Kidney tubule cell (primary cell): ENCODE measurements at regions not wholly inside any gene's neighbourhood (a gene's known extent, or its start where the extent isn't known, plus 50 kb on each side); places are given as distances from the start of the nearest gene placed in this dataset.
"Not testable (repeated sequence)": the region's sequence is repeated elsewhere in the genome, so short reads cannot be mapped to it uniquely, and the experiment has no call there.

ENCODE experiments used
- DNase-seq: peaks from one replicate; pipeline ENCODE4 v3.0.0-alpha.2; 2018; ENCODE audit warnings: low spot score

GRCh38 chr13:68944272-68944671 is 1163.4 kb upstream of the ATXN8OS start:
- no peak for DNase-seq

GRCh38 chr13:68940049-68940448 is 1167.6 kb upstream of the ATXN8OS start:
- no peak for DNase-seq

DNA sequence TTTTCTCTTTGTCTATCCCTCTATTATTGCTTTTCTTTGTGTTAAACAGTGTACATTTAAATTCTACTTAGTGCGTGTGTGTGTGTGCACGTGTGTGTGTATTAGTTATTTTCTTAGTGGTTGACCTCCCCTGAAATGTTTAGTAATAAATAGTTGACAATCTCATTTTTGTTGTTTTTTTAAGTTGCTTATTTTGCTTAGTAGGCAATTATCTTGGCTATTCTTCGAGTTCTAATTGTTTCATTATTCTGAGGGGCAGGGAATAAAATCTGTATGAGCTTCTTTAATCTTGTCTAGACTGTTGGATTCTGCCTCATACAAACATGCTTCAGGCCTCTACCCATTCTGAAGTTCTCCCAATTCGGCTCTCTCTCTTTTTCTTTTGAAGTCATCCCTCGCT is 1169.0 kb upstream of the ATXN8OS start:
- DNase-seq, result no peak

GRCh38 chr13:68929075-68929745 is 1178.4 kb upstream of the ATXN8OS start:
- DNase-seq, result no peak

DNA sequence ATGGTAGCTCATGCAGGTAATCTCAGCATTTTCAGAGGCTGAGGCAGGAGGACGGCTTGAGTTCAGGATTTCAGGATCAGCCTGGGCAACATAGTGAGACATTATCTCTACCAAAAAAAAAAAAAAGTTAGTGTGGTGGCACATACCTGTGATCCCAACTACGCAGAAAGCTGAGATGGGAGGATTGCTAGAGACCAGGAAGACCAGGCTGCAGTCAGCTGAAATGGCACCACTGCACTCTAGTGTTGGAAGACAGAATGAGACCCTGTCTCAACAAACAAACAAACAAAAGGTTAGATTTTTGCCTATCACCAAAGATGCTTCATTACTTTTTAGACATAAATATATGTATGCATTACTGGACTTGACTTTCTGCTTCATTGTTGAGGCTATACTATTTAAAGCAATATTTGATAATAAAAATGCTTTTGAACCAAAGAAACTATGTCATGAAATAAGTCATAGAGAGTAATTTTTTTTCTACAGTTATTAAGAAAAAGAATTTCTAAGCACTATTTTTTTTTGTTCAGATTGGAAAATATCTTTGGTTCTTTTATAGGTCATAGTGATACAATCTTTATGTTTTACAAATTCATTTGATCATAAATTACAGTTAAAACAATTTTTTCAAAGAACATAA is 1180.1 kb upstream of the ATXN8OS start:
- DNase-seq, result peak; percentile 35

DNA sequence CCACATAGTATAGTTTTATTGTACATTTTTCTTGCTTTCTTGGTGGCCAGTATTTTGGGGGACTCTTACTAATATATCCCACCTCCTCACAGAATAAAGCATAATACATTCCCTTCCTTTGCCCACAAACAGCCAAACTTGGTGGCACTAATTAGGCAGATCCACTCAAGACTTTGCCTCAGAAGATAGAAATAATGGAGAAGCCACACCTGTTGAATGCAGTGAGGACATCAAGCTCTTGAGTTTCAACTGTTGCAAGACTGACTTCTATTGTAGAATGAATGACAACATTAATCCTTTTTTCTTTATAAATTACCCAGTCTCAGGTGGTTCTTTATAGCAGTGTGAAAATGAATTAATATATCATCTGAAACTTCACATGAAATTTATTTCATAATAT is 1183.6 kb upstream of the ATXN8OS start:
- no peak for DNase-seq

GRCh38 chr13:68908879-68909278 is 1198.7 kb upstream of the ATXN8OS start:
- no peak for DNase-seq

DNA sequence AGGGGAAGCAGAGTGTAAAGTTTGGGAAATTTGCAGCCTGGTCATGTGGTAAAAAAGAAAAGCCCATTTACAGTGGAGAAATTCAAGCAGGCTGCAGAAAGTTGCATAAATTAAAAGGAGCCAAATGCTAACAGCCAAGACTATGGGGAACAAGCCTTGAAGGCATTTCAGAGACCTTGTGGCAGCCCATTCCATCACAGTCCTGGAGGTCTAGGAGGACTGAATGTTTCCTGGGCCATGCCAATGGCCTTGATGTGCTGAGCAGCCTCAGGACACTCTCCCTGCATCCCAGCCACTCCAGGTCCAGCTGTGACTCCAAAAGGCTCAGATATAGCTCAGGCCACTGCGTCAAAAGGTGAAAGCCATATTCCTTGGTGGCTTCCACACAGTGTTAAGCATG is 1202.4 kb upstream of the ATXN8OS start:
- no peak for DNase-seq

DNA sequence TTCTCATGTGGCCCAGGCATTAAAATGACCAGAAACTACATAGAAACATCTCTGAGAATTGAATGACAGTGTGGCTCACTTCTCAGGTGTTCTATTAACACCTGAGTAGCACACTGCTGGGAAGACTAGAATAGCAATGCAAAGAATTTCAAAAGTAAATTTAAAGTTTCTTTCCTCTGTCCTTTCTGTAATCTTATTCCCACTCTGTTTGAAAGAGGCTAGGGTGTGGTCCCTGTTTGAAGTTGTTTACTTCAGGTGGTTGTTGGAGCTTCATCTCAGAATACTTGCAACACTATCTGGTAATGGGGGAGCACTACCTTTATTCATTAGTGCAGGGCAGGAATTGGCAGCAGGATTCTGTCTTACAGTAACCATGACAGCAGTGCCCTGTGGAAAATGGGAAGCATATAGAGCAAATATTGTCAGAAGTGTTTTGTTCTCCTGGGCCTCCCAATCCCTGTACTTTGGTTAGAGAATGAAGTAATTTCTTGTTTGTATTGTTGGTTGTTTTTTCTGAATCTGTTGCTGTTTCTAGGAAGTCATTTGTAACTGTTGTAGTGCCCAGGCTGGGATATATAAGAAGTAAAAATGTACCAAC is 1210.2 kb upstream of the ATXN8OS start:
- DNase-seq, result no peak

DNA sequence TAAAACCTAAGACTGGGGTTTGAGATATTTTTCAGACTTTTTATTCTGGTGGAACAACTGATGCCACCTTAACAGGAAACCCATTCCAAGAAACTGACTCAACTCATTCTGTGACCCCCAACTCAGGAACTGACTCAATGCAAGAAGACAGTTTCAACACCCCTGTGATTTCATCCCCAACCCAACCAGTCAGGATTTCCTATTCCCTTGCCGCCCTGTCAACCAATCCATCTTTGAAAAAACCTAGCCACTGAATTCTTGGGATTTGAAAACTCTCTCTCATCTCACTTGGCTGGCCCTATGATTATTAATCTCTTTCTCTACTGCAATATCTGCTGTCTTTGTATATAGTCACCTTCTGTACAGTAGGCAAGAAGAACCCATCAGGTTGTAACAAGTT is 1211.9 kb upstream of the ATXN8OS start:
- no peak for DNase-seq

DNA sequence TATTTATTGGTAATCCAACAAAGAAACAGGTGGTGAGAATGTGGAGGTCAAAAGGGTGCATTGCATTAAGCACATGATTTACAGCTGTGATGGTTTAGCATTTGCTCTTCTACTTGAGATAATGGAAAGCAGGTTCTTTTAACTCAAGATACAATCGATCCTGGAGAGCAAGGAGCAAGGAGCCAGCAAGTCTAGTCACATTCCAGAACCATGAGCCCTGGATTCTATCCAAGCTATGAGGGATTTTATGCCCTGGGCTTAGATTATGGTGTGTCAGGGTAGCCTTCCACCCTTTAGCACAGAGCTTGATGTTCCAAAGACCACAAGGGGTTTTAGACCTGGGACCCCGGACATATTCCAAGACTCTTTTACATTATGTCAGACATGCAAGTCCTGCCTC is 1213.9 kb upstream of the ATXN8OS start:
- DNase-seq, result not testable (repeated sequence)

GRCh38 chr13:68892596-68892995 is 1215.0 kb upstream of the ATXN8OS start:
- not testable (repeated sequence) for DNase-seq

DNA sequence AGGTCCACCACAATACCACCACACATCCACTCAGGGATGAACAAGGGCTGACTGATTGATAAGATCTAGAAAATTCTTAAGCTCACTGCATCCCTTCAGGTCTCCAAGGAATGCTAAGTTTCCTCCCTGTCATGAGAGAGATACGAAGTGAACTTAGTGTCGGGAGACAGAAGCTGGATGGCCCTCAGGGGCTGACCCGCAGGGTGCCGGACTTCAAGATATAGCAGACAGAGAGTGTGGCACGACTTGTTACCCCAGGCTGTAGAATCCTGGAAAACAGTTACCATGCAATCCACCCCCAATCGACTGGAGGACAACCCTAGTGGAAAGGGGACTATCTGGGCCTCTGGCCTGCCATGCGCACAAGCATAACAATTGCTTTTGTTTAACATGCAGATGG is 1217.5 kb upstream of the ATXN8OS start:
- not testable (repeated sequence) for DNase-seq

DNA sequence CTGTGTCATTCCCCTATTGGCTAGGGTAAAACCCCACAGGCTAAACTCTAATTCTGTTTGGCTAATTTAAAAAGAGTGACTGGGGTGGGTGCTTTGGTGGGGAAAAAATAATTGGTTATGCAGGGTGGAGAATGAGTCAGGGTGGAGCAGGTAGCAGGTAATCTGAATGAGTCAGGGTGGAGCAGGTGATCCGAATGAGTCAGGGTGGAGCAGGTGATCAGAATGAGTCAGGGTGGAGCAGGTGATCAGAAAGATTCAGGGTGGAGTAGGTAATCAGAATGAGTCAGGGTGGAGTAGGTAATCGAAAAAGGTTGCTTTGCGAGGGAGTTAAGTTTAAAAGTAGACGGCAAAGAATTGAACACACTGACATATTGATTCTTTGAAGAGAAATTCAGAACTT is 1218.8 kb upstream of the ATXN8OS start:
- DNase-seq, result peak; percentile 9

GRCh38 chr13:68872338-68872737 is 1235.3 kb upstream of the ATXN8OS start:
- DNase-seq, result no peak

DNA sequence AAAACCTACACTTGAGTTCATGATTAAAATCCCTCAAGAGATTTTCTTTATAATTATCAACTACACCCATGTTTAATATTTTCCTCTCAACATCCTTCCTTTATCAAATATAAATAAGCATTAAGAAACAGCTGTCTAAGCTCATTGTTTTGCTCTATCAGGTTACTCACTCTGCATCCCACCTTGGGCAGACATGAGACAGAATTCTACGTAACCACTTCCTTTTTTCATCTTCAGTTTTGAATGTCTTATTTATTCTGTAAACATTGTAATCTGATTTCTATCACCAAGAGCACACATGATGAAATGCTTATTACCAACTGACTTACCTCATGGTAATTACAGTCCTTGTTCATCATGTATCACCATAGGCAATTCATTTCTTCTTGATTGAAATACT is 1256.6 kb upstream of the ATXN8OS start:
- DNase-seq, result no peak

GRCh38 chr13:68850160-68850559 is 1257.5 kb upstream of the ATXN8OS start:
- DNase-seq, result no peak

GRCh38 chr13:68846663-68847062 is 1261.0 kb upstream of the ATXN8OS start:
- DNase-seq, result no peak

- no peak for DNase-seq
Measured at GRCh38 chr13:68834375-68834774, 1273.3 kb upstream of the ATXN8OS start.

DNA sequence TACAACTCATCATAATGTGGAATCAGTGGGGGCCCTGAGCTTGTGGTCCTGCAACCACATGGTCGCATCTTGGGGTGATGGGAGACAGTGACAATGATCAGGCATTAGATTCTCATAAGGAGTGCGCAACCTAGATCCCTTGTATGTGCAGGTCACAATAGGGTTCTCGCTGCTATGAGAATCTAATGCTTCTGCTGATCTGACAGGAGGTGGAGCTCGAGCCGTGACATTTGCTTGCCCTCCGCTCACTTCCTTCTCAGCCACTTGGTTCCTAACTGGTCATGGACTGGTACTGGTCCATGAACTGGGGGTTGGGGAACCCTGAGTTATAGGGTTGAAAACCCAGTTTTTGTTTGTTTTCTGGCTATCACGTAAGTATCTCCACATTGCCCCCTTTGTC is 1290.9 kb upstream of the ATXN8OS start:
- no peak for DNase-seq

DNA sequence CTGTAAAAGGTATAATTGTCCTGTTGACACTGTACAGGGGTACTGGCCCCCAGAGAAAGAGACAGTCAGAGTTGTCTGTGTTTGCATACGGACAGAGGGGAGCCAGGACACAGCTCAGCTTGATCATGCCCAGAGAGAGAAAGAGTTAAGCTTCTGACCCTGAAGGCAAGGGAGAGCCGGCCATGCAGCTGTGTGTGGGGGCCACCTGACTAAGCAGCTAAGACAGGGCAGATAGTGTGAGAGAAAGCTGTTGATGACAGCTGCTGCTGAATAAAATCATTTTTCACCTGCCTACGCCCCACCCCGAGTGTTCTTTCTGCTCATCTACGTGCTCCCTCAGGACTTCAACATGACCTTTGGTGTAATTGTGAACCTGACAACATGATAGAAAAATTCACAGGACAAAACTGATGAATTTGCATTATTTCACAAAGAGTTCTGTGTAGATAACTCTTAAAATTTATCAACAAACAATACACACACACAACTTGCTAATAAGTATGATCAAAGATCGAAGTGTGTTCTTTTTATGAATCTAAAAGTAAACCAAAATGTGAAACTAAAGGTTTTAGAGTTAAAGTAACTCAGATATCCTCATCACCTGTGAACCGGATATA is 1294.3 kb upstream of the ATXN8OS start:
- DNase-seq, result no peak

DNA sequence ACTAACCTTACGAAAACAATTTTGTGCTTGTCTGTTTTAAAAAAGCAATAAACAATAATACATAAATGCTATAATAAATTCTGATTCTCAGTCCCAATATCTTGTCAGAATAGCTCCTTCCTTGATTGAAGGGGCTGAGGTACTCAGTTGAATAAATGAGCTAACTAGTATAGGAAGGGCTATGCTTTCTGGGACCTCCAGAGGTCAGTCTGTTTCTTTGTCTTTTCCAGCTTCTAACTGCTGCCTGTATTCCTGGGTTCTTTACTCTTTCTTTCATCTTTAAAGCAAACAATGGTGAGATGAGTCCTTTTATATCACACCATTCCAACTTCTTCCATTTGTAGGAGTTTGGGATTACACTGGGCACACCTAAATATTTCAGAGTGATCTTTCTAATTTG is 1297.0 kb upstream of the ATXN8OS start:
- no peak for DNase-seq

- no peak for DNase-seq
Measured at GRCh38 chr13:68808456-68808855, 1299.2 kb upstream of the ATXN8OS start.
